Right lobe of liver (tissue), 6 donors: ENCODE measurements at regions not wholly inside any gene's neighbourhood (a gene's known extent, or its start where the extent isn't known, plus 50 kb on each side); places are given as distances from the start of the nearest gene placed in this dataset.

ENCODE experiments used
- ATAC-seq, 4 donors: fragments of 200-7000 bp; cut with Tn5 transposase; one replicate each; pipeline ENCODE4 v1.9.1; 2020; ENCODE audit warnings: mild to moderate bottlenecking in 4 of 4, moderate library complexity in 4 of 4
- DNase-seq, 3 donors: peaks; one replicate each; pipeline ENCODE4 v3.0.0-alpha.2; 2020
- H3K27ac ChIP-seq, 3 donors: fragments of 200-600 bp; one replicate each; pipeline ENCODE4 v1.8.0; 2022
- H3K27me3 ChIP-seq, 2 donors: fragments of 200-600 bp; one replicate each; pipeline ENCODE4 v1.8.0; 2022
- H3K36me3 ChIP-seq, 4 donors: fragments of 200-600 bp; sonication (generic) in 1 of 4; one replicate each; pipeline versions ENCODE4 v1.5.1 to v1.8.0; 2017 to 2022; ENCODE audit warnings: control low read depth in 1 of 4
- H3K4me1 ChIP-seq, 4 donors: fragments of 200-600 bp; sonication (generic) in 1 of 4; one replicate each; pipeline versions ENCODE4 v1.5.1 to v1.8.0; 2017 to 2022; ENCODE audit warnings: control low read depth in 1 of 4
- H3K4me3 ChIP-seq, 3 donors: fragments of 200-600 bp; one replicate each; pipeline ENCODE4 v1.8.0; 2022
- H3K9me3 ChIP-seq, 4 donors: fragments of 200-600 bp; sonication (generic) in 1 of 4; one replicate each; pipeline versions ENCODE4 v1.5.1 to v1.8.0; 2017 to 2022; ENCODE audit warnings: control low read depth in 1 of 4
- POLR2A ChIP-seq: fragments of 450-650 bp; IDR thresholded peaks from one replicate; pipeline ENCODE4 v1.6.1; 2017; ENCODE audit warnings: antibody characterized with exemption, mild to moderate bottlenecking
- WGBS: methylation state at CpG from one replicate; pipeline ENCODE4 v1.1.6; 2018; ENCODE audit warnings: low coverage, low lambda C conversion rate; ENCODE audit not compliant: insufficient coverage; ENCODE audit errors: missing lambda C conversion rate; 5-methylcytosine and 5-hydroxymethylcytosine counted together
- intact Hi-C, 2 donors: fragments of 100-400 bp; cut with DNase I; formaldehyde crosslinking; loops; one replicate each; pipeline versions ENCODE4 v1.11.2 to v1.14.1; 2022
- TF ChIP-seq, protein P1 (sequence below), 4 donors: fragments of 200-600 bp in 3 of 4; fragments of 450-650 bp in 1 of 4; IDR thresholded peaks; one replicate each; pipeline versions ENCODE4 v1.5.1 to v1.8.0; 2016 to 2022; ENCODE audit warnings: antibody characterized with exemption in 4 of 4, mild to moderate bottlenecking in 2 of 4
- donor health status: DM: no; HTN: yes; CAD: no.
- donor health status: DM: no; HTN: no; CAD: no.
- donor health status: DM: no; HTN: no; CAD: no.
- donor health status: DM: no; HTN: yes; CAD: no.
- donor health status: DM: no; HTN: yes; CAD: no.

DNA sequence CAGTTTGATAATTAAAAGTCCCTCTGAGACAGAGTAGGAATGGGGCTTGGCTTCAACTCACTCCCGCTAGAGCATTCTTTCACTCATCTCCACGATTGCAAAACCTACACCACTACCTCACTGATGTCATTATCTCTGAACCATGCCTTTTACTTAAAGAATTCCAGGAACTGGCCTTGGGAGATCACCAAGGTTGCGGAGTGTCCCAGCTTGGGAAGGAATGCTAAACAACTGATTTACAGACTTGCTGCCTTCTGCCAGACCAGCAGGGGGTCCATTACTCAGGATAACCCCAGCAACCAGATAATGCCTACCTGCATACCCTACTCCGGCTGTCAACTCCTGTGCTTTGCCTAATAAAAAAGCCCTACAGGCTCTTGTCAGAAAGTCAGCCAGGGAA is 102.2 kb upstream of the RALGAPA2 start:
- ATAC-seq (no peak), DNase-seq (no peak)
- WGBS: 63% methylated on average over 3 of the region's 4 CpGs
- Histone ChIP-seq H3K9me3 (no peaks in the 10 kb centered on the region), H3K4me3 (no peak overlapping the region), H3K4me1 (no peaks in the 10 kb centered on the region), H3K27ac (no peak overlapping the region), H3K36me3 (no peaks in the 10 kb centered on the region), H3K27me3 (no peaks in the 10 kb centered on the region)
- no peak for TF ChIP-seq POLR2A
- TF ChIP-seq, protein P1, sequence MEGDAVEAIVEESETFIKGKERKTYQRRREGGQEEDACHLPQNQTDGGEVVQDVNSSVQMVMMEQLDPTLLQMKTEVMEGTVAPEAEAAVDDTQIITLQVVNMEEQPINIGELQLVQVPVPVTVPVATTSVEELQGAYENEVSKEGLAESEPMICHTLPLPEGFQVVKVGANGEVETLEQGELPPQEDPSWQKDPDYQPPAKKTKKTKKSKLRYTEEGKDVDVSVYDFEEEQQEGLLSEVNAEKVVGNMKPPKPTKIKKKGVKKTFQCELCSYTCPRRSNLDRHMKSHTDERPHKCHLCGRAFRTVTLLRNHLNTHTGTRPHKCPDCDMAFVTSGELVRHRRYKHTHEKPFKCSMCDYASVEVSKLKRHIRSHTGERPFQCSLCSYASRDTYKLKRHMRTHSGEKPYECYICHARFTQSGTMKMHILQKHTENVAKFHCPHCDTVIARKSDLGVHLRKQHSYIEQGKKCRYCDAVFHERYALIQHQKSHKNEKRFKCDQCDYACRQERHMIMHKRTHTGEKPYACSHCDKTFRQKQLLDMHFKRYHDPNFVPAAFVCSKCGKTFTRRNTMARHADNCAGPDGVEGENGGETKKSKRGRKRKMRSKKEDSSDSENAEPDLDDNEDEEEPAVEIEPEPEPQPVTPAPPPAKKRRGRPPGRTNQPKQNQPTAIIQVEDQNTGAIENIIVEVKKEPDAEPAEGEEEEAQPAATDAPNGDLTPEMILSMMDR (IDR thresholded peaks at IDR 0.05): peak in 1 of 4 donors; percentile 5
- intact Hi-C loops: no loop called here

DNA sequence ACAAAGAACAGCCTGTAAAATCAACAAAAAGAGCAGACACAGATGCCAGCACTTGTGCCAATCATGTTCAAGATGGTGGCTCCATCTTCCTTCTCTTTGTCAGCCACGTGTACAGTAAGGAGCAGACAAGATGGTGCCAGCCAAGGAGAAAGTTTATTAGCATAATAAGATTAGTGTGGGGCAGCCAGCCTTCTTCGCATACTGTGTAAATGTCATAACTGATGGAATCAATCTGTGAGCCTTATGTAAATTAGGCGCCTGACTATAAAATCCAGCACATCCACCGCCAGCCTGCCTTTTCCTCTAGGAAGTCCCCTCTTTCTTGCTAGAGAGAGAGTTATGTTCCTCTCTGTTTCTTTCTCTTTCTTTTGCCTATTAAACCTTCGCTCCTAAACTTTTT is 99.7 kb upstream of the RALGAPA2 start:
- intact Hi-C loops: no loop called here
- Histone ChIP-seq H3K4me3 (no peak overlapping the region), H3K36me3 (no peaks in the 10 kb centered on the region), H3K4me1 (no peaks in the 10 kb centered on the region), H3K9me3 (no peaks in the 10 kb centered on the region), H3K27ac (no peak overlapping the region), H3K27me3 (no peaks in the 10 kb centered on the region)
- TF ChIP-seq, protein P1 (IDR thresholded peaks at IDR 0.05): no peak
- no peak for TF ChIP-seq POLR2A
- DNase-seq (no peak), ATAC-seq (no peak)
- 74% methylated on average over 5 of the region's 5 CpGs for WGBS

DNA sequence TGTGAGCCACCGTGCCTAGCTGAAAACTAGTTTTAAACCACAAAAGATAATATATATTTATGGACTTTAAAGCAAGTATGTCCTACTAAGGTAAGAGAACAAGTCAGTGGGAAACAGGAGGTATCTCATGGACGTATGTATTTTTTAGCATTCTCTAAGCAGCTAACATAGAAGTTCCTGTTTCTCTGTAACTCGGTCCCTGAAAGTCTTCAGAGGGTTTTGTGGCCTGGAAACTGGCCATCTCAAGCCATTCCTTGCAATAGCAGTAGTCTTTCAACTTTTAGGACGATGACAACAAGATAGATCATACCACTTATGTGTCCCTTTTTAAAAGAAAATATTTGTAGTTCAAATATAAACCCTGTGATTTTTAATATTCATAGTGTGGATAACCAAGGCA is 95.6 kb upstream of the RALGAPA2 start:
- no peak for DNase-seq
- WGBS: 38% methylated on average over 4 of the region's 4 CpGs
- TF ChIP-seq, protein P1 (IDR thresholded peaks at IDR 0.05): no peak
- TF ChIP-seq POLR2A: no peak

DNA sequence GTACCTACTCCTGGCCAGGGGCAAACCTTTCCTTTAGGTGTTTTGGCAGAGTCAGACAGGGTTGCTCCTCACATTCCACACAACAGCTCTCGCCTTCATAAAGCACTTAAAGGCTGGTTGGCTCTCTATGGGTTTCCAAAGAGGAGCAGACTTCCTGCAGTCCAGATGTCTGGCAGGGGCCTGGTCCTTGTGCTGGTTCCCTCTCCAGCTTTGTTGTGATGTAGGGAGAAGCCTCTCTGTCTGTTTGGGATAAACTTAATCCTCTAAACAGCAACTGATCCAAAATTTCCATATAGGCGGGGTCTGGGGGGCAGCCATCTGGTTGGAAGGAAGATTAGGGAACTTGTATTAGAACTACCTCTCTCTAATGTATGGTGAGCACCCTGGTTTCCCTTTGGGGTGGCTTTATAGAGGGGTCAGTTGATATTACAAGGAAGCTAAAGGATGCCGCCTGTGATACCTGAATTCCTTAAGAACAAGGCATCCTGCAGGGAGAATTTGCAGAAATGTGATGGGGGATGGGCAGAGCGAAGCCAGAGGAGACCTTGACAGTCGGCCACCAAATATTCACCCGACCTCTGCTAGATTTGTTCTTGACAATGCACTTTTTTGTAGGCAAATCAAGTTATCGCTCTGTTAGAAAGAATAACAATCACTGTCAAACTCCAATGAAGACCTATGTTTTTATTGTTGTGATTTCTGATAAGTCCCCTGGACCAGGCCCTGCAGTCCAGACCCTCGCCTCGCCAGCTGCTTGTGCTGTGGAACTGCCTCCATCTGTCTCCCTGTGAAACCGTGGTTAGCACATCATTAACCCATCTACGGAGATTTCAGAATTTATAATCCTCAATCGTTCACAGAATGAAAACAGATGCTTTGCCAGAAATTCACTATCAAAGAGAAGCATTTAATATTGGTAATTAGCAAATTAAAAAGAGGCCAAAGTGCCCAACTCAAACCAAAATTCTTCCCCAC is 94.0 kb upstream of the RALGAPA2 start:
- ATAC-seq (no peak), DNase-seq (no peak)
- TF ChIP-seq, protein P1 (IDR thresholded peaks at IDR 0.05): no peak
- TF ChIP-seq POLR2A: no peak
- H3K4me3 ChIP-seq: no peak overlapping the region
- H3K36me3 ChIP-seq: no peaks in the 10 kb centered on the region
- no peaks in the 10 kb centered on the region for H3K4me1 ChIP-seq
- WGBS: 71% methylated on average over 10 of the region's 12 CpGs
- no peaks in the 10 kb centered on the region for H3K27me3 ChIP-seq
- intact Hi-C loops: no loop called here
- H3K27ac ChIP-seq: no peak overlapping the region
- no peaks in the 10 kb centered on the region for H3K9me3 ChIP-seq

More for the DNA sequence above, 95.6 kb upstream of the RALGAPA2 start:
- ATAC-seq: no peak
- H3K36me3 ChIP-seq: no peaks in the 10 kb centered on the region
- no peaks in the 10 kb centered on the region for H3K9me3 ChIP-seq
- intact Hi-C loops: no loop called here
- H3K27me3 ChIP-seq: no peaks in the 10 kb centered on the region
- H3K4me3 ChIP-seq: no peak overlapping the region
- H3K4me1 ChIP-seq: no peaks in the 10 kb centered on the region
- H3K27ac ChIP-seq: no peak overlapping the region
